Chondrocyte (in vitro differentiated cells): ENCODE measurements at regions not wholly inside any gene's neighbourhood (a gene's known extent, or its start where the extent isn't known, plus 50 kb on each side); places are given as distances from the start of the nearest gene placed in this dataset.

ENCODE experiments used
- DNase-seq: peaks from one replicate; pipeline ENCODE4 v3.0.0; 2021; ENCODE audit warnings: mixed read lengths, low spot score
- H3K27ac Mint-ChIP-seq: one replicate; pipeline ENCODE4 v1.8.0; 2021; ENCODE audit warnings: mild to moderate bottlenecking, moderate library complexity, mixed read lengths; ENCODE audit not compliant: unreplicated experiment
- H3K27me3 Mint-ChIP-seq: 2 replicates; pipeline ENCODE4 v1.8.0; 2021; ENCODE audit warnings: low read depth, mixed read lengths
- H3K36me3 Mint-ChIP-seq: 2 replicates; pipeline ENCODE4 v1.8.0; 2021; ENCODE audit warnings: low read depth, mixed read lengths
- H3K4me1 Mint-ChIP-seq: 2 replicates; pipeline ENCODE4 v1.8.0; 2021; ENCODE audit warnings: low read depth, mild to moderate bottlenecking, mixed read lengths
- H3K4me3 Mint-ChIP-seq: one replicate; pipeline ENCODE4 v1.8.0; 2021; ENCODE audit warnings: mild to moderate bottlenecking, moderate library complexity, mixed read lengths; ENCODE audit not compliant: unreplicated experiment
- H3K9me3 Mint-ChIP-seq: 2 replicates; pipeline ENCODE4 v1.8.0; 2021; ENCODE audit warnings: low read depth, mixed read lengths
- CTCF ChIP-seq: fragments of 200-600 bp; sonication (generic); IDR thresholded peaks from 2 replicates; pipeline ENCODE4 v1.5.0; 2021; ENCODE audit warnings: antibody characterized with exemption, mild to moderate bottlenecking, moderate library complexity

- Mint-ChIP-seq H3K4me1 (no peaks in the 10 kb centered on the region), H3K36me3 (no peaks in the 10 kb centered on the region), H3K4me3 (no peak overlapping the region), H3K27ac (no peak overlapping the region), H3K27me3 (no peaks in the 10 kb centered on the region), H3K9me3 (no peaks in the 10 kb centered on the region)
- DNase-seq = no peak
- no peak for TF ChIP-seq CTCF
These were observed 614.0 kb upstream of the ID2 start for GRCh38 chr2:8067784-8068336.

- DNase-seq = no peak
- Mint-ChIP-seq H3K36me3 (no peaks in the 10 kb centered on the region), H3K4me1 (peaks cover 4% of the 10 kb centered on the region), H3K27ac (no peak overlapping the region), H3K4me3 (no peak overlapping the region), H3K9me3 (peaks cover 3% of the 10 kb centered on the region), H3K27me3 (no peaks in the 10 kb centered on the region)
- no peak for TF ChIP-seq CTCF
These were observed 608.9 kb upstream of the ID2 start for GRCh38 chr2:8072907-8073306.

GRCh38 chr2:8073916-8074315 is 607.9 kb upstream of the ID2 start:
- Mint-ChIP-seq H3K4me3 (no peak overlapping the region), H3K9me3 (peaks cover 3% of the 10 kb centered on the region), H3K36me3 (no peaks in the 10 kb centered on the region), H3K27ac (no peak overlapping the region), H3K4me1 (peaks cover 4% of the 10 kb centered on the region), H3K27me3 (no peaks in the 10 kb centered on the region)
- no peak for TF ChIP-seq CTCF
- DNase-seq = no peak

- no peaks in the 10 kb centered on the region for H3K36me3 Mint-ChIP-seq
- no peaks in the 10 kb centered on the region for H3K27me3 Mint-ChIP-seq
- DNase-seq = no peak
- no peak overlapping the region for H3K27ac Mint-ChIP-seq
- TF ChIP-seq CTCF = no peak
- peaks cover 4% of the 10 kb centered on the region for H3K4me1 Mint-ChIP-seq
- H3K9me3 Mint-ChIP-seq = peaks cover 3% of the 10 kb centered on the region
- H3K4me3 Mint-ChIP-seq = no peak overlapping the region
These were observed 605.2 kb upstream of the ID2 start for GRCh38 chr2:8076448-8077342.

- Mint-ChIP-seq H3K9me3 (peaks cover 3% of the 10 kb centered on the region), H3K4me1 (peaks cover 4% of the 10 kb centered on the region), H3K27ac (no peak overlapping the region), H3K36me3 (no peaks in the 10 kb centered on the region), H3K4me3 (no peak overlapping the region), H3K27me3 (no peaks in the 10 kb centered on the region)
- no peak for TF ChIP-seq CTCF
- no peak for DNase-seq
These were observed 603.2 kb upstream of the ID2 start for GRCh38 chr2:8078705-8079104.
